ENCODE measurements at regions not wholly inside any gene's neighbourhood (a gene's known extent, or its start where the extent isn't known, plus 50 kb on each side); places are given as distances from the start of the nearest gene placed in this dataset.

DNA sequence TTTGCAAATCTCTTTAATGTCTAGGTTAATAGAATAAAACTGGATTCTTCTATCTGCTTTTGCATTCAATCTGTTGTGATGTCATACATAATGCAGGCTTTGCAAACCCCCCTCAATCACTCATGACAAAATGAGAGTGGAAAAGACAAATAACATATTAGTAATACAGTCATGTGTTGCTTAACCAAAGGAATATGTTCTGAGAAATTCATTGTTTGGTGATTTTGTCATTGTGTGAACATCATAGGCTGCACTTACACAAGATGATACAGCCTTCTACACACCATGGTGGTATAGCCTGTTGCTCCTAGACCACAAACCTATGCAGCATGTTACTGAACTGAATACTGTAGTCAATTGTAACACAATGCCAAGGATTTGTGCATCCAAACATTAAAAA, 87.3 kb upstream of the SEC61G start:
- TF ChIP-seq, protein P1, sequence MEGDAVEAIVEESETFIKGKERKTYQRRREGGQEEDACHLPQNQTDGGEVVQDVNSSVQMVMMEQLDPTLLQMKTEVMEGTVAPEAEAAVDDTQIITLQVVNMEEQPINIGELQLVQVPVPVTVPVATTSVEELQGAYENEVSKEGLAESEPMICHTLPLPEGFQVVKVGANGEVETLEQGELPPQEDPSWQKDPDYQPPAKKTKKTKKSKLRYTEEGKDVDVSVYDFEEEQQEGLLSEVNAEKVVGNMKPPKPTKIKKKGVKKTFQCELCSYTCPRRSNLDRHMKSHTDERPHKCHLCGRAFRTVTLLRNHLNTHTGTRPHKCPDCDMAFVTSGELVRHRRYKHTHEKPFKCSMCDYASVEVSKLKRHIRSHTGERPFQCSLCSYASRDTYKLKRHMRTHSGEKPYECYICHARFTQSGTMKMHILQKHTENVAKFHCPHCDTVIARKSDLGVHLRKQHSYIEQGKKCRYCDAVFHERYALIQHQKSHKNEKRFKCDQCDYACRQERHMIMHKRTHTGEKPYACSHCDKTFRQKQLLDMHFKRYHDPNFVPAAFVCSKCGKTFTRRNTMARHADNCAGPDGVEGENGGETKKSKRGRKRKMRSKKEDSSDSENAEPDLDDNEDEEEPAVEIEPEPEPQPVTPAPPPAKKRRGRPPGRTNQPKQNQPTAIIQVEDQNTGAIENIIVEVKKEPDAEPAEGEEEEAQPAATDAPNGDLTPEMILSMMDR (IDR thresholded peaks at IDR 0.05), result no peak
- TF ChIP-seq EZH2 (IDR thresholded peaks at IDR 0.05) (no peak), EZH2phosphoT487 (IDR thresholded peaks at IDR 0.05) (no peak)

Measured in neural progenitor cell (in vitro differentiated cells).